ENCODE measurements at regions not wholly inside any gene's neighbourhood (a gene's known extent, or its start where the extent isn't known, plus 50 kb on each side); places are given as distances from the start of the nearest gene placed in this dataset.

DNA sequence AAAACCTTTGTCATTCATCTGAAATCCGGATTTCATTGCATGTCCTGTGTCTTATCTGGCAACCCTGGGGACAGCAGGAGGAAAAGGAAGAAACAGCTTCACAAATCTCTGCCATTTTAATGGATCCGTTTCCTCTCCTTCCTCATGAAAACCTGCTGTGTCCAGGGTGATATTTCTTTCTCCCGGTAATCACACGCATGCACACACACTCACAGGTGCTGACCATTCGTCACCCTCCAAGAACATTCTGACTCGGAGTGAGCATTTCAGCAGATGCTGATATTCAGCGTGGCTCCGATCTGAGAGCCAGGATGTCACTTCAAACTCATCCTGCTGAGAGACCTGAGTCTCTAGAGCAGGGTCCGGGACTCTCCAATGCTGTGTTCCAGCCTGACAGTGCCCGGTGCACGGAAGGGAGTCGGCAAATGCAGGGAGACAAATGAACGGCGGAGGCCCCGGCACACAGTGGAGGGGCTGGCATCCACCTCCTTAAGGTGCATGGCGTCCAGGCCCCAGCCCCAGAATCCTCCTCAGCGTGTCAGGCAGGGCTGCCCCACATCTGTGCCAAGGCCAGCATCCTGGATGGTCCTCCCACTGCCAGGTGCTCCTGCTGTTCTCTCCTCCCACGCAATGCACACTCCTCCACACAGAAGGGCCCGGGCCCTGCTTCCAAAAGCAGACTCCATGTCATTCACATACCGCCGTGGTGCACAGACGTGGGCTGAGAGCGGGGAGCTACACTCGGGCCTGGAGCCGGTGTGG, 70.7 kb downstream of the RBFOX3 start:
- DNase-seq = no peak

DNA sequence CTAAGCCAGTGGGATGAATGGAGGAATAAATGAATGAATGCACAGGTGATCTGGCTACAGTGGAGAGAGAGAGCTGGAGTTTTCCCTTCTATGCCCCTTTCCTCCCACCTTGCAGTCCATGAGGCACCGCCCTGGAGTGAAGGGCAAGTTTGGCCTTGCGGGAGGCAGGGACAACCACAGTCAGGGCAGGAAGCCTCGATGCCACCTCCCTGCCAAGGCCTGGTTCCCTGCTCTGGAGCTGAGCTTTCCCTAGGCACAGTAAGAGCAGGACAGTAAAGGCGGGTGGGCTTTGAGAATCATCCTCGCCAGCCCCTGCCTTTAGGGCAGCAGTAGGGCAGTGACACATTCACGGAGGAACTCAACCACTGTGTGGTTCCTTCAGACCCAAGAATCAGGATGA, 72.6 kb downstream of the RBFOX3 start:
- DNase-seq = no peak

DNA sequence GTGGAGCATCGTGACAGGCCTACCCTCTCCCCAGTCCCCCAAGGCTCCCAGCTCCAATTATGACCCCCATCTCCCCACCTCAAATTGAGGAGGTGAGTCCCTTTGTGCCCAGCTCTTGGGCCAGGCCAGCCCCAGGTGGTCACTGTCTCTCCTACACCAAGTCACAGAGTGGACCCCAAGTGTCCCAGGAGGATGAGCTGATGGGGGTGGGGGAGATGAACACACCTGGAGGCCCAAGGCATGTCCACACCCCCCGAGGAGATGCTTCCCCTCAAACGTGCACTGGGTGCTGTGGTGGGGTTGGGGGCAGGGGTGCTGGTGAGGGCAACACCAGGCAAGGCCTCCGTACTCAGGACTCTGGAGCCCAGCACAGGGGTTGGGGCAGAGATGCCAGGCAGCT, 73.2 kb downstream of the RBFOX3 start:
- no peak for DNase-seq

DNA sequence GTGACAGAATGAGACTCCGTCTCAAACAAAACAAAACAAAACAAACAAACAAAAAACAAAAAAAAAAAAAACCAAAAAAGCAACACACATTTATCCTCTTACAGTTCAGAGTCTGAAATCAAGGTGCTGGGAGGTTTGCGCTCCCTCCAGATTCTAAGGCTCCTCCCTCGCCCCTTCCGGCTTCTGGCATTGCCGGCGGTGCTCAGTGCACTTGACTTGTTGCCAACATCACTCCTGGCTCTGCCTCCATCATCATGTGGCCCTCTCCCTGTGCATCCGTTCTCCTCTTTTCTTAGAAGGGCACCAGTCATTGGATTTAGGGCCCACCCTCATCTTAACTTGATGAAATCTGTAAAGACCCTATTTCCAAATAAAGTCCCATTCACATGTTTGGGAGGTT, 73.8 kb downstream of the RBFOX3 start:
- no peak for DNase-seq

DNA sequence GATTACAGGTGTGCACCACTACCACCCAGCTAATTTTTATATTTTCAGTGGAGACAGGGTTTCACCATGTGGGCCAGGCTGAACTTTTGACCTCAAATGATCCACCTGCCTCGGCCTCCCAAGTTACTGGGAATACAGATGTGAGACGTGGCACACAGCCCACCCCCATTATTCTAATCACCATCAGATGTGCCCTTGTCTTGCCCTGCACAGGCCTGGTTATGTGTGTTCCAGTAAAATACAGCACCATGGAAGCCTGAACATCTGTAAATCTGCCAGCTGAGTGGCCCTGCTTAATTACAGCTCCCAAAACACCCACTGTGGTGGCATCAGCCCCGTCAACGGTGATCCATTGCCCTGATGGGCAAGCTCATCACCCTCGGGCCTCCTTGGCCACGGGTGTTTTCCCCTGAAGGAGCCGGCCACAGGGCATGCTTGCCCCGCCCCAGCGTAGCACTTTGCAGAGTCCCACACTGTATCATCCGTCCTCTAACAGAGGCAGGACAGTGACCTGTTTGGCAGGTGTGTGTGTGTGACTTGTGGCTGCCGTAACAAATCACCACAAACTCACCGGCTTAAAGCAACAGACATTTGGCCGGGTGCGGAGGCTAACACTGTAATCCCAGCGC, 74.5 kb downstream of the RBFOX3 start:
- no peak for DNase-seq

DNA sequence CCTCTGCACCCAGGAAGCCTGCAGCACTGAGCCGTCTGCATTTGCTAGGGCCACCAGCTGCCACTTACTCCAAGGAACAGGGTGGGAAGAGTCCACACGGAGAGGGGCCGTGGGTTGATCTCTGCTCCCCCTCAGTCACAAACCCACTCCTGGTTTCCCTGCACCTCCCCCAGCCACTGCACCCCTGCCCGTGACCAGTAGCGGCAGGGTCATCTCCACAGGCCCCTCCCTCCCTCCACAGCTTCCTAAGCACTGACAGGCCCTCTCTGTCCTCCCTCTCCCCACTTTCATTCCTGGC, 75.2 kb downstream of the RBFOX3 start:
- no peak for DNase-seq

DNA sequence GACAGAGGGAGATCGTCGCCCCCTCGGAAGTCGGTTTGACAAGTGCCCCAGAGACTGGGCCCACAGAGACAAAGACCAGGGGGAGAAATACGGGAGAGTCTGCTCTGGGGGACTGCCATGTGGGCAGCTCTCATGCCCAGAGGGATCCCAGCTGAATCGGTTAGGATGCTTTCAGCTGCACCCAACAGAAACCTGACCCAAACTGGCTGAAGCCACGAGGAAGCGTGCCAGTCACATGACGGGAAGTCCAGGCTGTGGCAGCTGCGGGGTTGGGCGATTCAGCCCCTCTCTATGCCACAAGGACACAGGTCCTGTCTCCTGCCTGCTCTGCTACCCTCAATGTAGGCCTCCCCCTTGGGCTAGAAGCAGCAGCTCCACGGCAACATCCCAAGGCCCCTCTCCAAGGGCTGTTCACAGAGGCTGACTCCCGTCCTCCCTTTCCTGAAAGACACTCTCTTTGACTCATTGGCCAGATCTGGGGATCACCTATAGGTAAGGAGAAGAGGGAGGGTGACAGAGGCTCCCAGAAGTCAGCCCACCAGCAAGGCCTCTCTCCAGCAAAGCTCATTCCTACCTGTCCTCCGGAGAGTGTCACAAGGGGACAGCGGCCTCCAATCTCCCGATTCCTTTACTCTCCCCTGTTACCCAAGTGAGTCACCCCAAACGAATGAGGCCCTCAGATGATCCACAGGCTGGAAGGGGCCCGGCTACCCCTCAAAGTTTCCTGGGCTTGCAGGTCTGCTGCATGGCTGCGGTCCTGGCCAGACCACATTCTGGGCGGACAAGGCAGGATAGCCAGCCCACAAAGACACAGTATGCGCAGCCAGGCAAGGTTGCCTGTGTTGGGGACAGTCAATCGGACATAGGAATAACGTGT, 75.8 kb downstream of the RBFOX3 start:
- no peak for DNase-seq

DNA sequence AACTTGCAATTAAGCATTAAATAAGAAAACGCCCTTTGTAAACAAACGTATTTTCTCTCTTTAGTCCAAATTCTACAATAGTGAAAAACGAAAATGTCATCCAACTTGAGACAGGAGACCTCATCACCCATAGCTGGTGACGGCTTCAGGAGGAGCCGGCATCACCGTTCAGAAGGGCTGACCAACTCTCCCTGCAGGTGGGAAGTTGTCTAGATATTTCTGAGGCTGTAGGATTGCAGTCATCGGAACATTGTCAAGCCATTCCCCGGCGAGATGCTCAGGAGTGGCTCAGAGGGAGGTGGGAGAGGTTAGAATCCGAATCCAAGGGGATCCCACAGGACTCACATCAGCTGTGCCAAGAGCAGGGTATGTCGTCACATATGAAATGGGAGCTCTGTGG, 76.7 kb downstream of the RBFOX3 start:
- no peak for DNase-seq

DNA sequence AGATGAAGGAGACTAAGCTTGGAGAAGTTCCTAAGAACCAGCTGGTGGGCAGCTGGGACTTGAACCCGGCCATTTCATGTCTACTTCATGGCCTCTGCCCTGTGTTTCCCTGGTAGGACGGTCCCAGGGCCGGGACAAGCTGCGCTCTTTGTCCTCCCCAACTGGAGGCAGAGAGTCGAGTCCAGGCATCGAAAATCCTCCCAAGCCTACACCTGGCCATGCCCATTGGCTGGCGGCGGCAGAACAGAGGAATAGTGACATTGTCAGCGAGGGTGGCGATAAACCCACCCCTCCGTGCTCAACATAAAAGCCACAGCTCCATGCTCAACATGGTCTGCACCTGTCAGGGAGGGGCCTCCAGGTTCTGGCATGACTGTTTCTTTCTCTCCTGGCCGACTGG, 77.7 kb downstream of the RBFOX3 start:
- DNase-seq = no peak

DNA sequence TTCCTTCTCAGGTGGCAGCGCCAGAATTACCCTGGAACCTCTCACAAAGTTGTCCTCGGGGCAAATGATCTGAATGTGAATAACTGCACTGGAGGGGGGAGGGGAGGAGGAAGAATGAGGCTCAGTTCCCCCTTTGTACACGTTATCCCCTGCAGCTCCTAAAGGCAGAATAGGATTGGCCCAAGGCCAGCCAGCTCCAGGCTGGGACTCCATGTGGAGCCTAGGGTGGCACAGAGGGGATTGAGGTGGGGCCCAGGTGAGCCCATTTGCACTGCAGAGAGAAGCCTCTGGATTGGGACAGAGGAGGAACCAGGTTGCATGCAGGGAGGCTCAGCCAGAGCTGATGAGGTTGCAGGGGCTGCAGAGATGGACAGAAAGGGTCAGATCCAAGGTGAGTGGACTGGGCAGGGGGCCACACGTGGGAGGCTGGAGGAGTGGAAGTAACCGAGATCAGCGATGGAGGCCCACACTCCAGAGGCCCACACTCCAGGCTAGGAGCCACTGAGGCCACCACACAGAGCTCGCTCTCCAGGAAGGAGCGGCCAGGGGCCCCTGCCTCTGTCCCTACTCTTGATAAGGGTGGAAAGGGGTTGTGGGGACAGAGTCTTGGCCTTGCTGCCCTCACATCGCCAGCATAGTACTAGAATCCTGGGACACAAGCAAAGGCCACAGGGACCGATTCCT, 78.6 kb downstream of the RBFOX3 start:
- DNase-seq = no peak

DNA sequence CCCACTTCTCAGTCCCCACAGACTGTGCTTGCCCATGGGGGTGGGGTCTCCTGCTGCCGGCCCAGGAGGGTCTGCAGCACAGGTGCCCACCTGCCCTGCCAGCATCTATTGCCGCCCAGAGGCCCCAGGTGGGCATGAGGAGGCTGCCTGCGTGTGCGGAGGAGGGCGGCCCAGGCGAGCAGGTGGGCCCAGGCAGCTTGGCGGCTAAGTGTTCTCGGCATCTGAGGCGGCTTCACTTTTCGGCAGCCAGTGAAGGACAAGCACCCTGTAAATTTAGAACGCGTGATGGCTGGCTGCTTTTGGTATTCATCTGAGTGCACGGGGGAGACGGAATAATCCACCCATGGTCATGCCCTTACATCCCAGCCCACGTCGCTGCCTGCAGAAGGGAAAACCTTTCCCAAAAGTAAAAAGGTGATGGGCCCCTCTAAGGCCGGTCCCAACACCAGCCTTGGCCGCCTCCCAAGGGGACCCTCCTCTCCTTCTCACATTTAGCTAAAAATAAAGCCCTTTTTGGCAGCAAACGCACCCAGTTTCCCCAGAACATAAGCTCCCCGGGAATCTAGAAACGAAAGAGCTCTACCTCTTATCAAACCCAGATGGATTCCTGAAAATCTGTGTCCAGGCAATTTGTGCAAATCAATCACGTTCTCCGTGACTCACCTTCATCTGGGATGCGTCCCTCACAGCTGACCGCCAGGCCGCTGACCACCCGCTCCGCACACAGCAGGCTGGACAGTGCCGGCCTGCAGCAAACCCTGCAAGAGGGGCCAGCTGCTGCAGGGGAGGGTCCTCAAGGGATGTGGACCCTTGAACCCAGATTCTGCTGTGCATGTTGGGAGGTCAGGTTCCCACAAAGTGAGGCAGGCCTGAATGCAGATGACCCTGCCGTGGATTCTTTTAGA, 79.4 kb downstream of the RBFOX3 start:
- no peak for DNase-seq

DNA sequence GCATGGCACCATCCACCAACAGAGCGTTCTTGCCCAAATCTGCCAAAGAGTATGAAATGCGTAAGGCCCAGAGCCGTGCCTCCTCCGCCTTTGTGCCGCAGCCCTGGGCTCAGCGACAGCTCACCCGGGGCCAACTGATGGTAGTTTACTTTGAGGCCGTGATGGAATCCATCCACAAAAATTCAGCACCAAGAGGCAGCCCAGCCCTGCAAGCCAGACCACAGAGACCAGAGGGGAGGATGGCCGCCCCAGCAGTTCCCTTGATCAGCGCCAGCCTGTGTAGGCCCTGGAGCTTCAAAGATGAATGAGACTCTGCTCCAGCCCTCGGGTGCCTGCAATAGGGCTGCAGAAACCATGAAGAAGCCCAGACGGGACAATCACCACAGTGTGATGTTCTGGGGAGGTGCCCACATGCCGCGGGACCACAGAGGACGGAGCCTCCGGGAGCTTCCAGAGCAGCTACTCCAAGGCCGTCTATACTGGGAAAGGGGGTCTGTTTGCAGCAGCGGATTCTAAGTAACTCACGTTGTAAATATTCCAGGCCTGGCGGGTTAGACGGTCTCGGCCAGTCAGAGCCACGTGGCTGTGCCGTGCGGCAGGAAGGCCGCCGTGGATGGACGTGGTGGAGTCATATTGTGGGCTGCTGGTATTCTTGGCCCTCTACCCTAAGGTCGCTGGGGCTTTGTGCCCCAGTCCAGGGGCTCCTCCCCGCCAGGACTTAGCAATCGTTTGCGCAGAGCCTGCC, 80.3 kb downstream of the RBFOX3 start:
- DNase-seq = no peak

DNA sequence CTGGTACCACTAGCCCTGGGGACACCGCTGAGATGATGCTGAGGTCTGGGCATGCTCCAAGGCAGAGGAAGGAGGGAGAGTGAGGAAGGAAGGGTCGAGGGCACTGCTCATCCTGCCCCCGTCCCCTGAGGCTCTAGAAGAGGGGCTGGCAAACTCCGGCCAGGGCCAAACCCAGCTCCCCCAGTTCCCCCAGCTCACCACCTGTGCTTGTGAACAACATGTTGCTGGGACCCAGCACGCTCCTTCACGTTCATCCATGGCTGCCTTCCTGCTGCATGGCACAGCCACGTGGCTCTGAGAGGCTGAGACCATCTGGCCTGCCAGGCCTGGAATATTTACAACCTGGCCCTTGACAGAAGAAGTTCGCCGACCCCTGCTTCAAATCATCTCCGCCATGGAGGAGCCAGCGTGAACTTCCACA, 81.2 kb downstream of the RBFOX3 start:
- DNase-seq = no peak

DNA sequence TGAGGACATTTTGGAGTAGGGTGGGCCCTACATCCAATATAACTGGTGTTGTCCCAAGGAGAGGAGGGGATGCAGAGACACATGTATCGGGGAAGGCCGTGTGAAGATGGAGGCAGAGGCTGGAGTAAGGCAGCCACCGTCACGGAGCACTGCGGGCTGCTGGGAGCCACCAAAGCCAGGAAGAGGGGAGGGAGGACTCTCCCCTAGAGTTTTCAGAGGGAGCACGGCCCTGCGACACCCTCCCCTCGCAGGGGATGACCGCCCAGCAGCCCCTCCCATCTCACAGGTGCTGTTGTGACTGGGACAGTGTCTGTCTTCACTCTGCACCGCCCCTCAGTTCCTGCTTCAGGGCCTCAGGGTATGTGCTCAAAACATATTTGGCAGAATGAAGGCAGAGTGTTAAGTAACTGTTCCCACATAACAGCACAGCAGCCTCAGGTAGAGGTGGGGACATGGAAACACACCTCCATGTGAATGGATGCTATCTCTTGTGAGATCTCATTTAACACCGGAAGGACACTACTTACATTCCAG, 82.2 kb downstream of the RBFOX3 start:
- DNase-seq = no peak

DNA sequence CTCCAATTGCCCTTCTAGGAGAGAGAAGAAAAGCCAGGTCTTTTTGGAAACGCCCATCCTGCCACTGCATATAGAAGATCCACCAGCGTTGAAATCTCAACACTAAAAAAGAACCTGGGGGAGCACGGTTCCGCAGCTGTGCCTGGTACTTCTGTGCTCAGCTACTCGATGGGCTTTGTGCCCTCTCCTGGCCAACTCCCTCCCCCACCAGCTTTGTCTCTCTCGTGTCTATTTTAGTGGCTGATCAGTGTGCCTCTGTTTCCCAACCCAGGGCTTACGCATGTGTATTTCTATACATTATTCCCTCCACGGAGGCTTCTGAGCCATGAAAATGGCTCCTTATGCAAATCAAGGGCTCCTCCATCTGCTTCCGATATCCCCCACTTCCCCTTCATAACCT, 83.5 kb downstream of the RBFOX3 start:
- no peak for DNase-seq

DNA sequence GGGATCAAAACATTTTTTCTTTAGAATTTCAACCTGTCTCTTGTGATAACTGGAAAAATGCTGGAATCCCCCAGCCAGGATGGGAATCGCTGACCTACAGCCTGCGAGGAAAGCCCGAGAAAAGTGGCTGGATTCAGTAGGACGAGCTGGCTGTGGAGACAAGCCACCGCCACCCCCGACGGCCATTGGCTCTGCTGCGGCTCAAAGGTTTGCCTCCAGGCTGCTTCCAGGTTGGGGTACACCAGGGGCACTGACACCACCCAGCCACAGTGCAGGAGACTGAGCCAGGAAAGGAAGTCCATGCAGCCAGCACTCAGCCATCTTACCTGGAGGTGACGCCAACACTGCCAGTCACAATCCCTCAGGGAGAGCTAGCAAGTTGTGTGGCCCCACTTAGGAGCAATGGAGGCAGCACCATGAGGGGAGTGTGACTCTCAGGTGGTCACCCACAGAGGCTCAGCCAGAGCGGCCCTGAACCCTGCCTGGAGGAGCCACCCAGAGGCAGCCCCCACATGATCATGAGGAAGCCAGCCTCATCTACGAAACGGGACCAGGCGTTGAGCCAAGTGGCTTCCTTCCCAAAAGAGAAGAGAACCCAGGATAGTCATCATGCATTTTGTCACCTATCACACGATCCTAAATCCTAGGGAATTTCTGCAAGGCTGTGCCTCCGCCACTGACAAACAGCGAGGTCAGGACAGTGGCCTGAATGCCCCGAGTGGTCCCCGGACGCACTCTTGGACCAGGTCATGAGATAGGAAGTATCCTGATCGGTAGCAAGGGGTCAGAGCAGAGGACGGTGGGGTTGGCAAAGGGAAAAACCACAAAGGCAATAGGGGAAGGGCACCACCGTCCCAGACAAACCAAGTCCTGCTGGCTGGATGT, 84.8 kb downstream of the RBFOX3 start:
- DNase-seq = no peak

DNA sequence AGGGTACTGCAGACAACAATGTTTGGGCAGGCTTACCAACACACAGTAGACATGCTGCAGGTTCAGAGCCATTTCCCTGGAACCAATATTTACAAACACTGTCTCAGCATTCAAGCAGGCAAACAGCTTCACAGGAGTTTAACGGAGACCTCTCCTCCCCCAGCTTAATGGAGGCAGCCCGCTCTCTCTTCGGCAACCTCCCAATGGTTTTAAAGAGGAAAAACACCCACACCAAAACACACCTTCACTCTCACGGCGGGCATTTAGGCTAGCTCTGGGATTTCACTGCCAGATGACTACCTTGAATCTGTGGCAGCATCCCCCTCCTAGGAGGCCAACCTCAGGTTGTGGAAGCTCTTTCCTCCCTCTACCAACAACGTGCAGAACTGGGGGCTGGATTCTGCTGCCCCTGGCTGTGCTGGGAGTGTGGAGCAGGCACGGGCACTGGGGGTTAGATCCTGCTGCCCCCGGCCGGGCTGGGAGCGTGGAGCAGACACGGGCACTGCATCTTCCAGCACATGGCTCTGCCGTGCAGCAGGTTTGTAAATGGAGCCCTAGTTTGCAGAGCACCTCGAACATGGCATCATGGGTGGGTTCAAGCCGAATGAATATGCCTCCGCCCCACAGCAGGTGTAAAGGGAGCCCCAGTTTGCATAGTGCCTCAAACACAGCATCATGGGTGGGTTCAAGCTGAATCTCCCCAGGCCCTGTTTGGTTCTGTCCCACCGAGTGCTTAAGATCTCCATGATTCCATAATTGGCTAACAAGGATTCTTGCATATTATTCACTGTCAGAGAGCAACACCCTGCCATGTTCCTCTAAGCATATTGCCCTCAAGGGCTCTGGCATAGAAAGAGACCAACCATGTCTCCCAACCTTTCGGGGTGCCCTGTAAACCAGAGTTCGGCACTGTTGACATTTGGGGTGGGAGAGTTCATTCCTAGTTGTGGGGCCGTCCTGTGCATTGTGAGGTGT, 86.4 kb downstream of the RBFOX3 start:
- no peak for DNase-seq

DNA sequence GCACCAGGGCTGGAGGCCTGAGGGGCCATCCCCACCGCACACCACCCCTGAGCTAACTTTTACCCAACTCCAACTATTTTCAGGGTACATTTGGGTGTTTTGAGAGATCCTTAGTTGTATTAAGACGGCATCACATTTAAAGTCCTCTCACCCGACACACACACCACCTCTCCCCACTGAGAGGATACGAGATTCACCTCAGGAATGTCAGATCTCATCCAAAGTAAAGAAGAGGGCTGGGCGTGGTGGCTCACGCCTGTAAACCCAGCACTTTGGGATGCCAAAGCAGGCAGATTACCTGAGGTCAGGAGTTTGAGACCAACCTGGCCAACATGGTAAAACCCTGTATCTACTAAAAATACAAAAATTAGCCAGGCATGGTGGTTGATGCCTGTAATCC, 88.4 kb downstream of the RBFOX3 start:
- no peak for DNase-seq

DNA sequence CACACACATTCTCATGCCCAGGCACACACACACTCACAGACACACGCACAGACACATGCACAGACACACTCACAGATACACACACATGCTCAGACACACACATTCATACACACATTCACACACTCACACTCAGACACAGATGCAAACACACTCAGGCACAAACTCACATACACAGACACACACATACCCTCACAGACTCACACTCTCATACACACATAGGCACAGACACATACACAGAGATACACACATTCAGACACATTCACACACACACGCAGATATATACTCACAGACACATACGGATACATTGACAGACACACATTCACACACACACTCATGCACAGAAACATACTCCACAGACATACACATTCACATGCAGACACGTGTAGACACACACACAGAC, 89.6 kb downstream of the RBFOX3 start:
- no peak for DNase-seq
